Astrocyte (in vitro differentiated cells and primary cell): ENCODE measurements at regions not wholly inside any gene's neighbourhood (a gene's known extent, or its start where the extent isn't known, plus 50 kb on each side); places are given as distances from the start of the nearest gene placed in this dataset.

Source experiments
- DNase-seq: peaks from one replicate; pipeline ENCODE4 v3.0.0-alpha.2; 2010; ENCODE audit warnings: low read depth
- FAIRE-seq: peaks from 2 replicates; lab custom pipeline; 2011; peaks lifted over from hg19 to GRCh38; lab: Jason Lieb, UNC
- H2AFZ ChIP-seq: 2 replicates; pipeline ENCODE4 v1.6.0; 2012; ENCODE audit warnings: low read depth, low read length, inconsistent platforms
- H3K27ac ChIP-seq: 2 replicates; pipeline ENCODE4 v1.5.1; 2011; ENCODE audit warnings: low read depth, low read length, inconsistent platforms
- H3K27me3 ChIP-seq: 2 replicates; pipeline ENCODE4 v1.6.0; 2011; ENCODE audit warnings: low read length, inconsistent platforms; ENCODE audit not compliant: insufficient read depth
- H3K36me3 ChIP-seq: 2 replicates; pipeline ENCODE4 v1.5.1; 2011; ENCODE audit warnings: low read length, inconsistent platforms; ENCODE audit not compliant: insufficient read depth
- H3K4me1 ChIP-seq: 2 replicates; pipeline ENCODE4 v1.5.1; 2011; ENCODE audit warnings: low read length, inconsistent platforms; ENCODE audit not compliant: insufficient read depth
- H3K4me2 ChIP-seq: 2 replicates; pipeline ENCODE4 v1.6.0; 2012; ENCODE audit warnings: low read length, inconsistent platforms
- H3K4me3 ChIP-seq: 2 replicates; pipeline ENCODE4 v1.5.1; 2011; ENCODE audit warnings: low read depth, mild to moderate bottlenecking, low read length, inconsistent platforms; ENCODE audit not compliant: insufficient read depth
- H3K79me2 ChIP-seq: 2 replicates; pipeline ENCODE4 v1.6.0; 2012; ENCODE audit warnings: mild to moderate bottlenecking, low read length, inconsistent platforms; ENCODE audit not compliant: insufficient read depth
- H3K9ac ChIP-seq: 2 replicates; pipeline ENCODE4 v1.6.0; 2012; ENCODE audit warnings: mild to moderate bottlenecking, low read length, inconsistent platforms
- H3K9me3 ChIP-seq: 2 replicates; pipeline ENCODE4 v1.5.1; 2012; ENCODE audit warnings: low read depth, mild to moderate bottlenecking, low read length, inconsistent platforms; ENCODE audit not compliant: insufficient read depth
- H4K20me1 ChIP-seq: 2 replicates; pipeline ENCODE4 v1.6.0; 2012; ENCODE audit warnings: low read length, inconsistent platforms; ENCODE audit not compliant: insufficient read depth
- H3K27ac Mint-ChIP-seq: one replicate; pipeline ENCODE4 v1.8.0; 2021; ENCODE audit warnings: mild to moderate bottlenecking, mixed read lengths; ENCODE audit not compliant: unreplicated experiment
- H3K27me3 Mint-ChIP-seq: one replicate; pipeline ENCODE4 v1.8.0; 2021; ENCODE audit warnings: low read depth, mixed read lengths; ENCODE audit not compliant: unreplicated experiment
- H3K36me3 Mint-ChIP-seq: one replicate; pipeline ENCODE4 v1.8.0; 2021; ENCODE audit warnings: low read depth, mixed read lengths; ENCODE audit not compliant: unreplicated experiment
- H3K4me1 Mint-ChIP-seq: one replicate; pipeline ENCODE4 v1.8.0; 2021; ENCODE audit warnings: low read depth, mixed read lengths; ENCODE audit not compliant: unreplicated experiment
- H3K4me3 Mint-ChIP-seq: one replicate; pipeline ENCODE4 v1.8.0; 2021; ENCODE audit warnings: mild to moderate bottlenecking, moderate library complexity, mixed read lengths; ENCODE audit not compliant: unreplicated experiment
- H3K9me3 Mint-ChIP-seq: one replicate; pipeline ENCODE4 v1.8.0; 2021; ENCODE audit warnings: mild to moderate bottlenecking, mixed read lengths; ENCODE audit not compliant: unreplicated experiment
- EZH2 ChIP-seq: IDR thresholded peaks from 2 replicates; pipeline ENCODE4 v1.6.1; 2012; ENCODE audit warnings: mild to moderate bottlenecking, low read length, inconsistent platforms; ENCODE audit not compliant: insufficient read depth
- TF ChIP-seq, protein P1 (sequence below): IDR thresholded peaks from 2 replicates; pipeline ENCODE4 v1.5.1; 2011; ENCODE audit warnings: low read depth, mild to moderate bottlenecking, inconsistent platforms, low read length, moderate library complexity; ENCODE audit not compliant: insufficient read depth

DNA sequence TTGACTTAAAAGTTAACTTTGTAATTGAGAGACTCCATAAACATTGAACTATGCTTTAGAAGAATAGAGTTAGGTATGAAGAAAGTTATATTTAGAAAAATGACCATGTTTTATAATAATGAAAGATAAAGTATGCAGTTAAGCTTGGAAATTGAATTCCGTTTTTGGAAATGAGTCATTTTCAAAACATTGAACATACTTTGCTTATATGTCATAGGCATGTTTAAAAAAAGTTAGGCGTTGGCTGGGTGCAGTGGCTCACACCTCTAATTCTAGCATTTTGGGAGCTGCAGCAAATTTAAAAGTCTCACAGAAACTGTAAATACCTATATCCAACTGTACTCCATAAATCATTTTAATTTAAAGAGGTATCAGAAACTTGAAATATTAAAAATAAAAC, 607.4 kb downstream of the CBLN2 start:
- no peak for FAIRE-seq

DNA sequence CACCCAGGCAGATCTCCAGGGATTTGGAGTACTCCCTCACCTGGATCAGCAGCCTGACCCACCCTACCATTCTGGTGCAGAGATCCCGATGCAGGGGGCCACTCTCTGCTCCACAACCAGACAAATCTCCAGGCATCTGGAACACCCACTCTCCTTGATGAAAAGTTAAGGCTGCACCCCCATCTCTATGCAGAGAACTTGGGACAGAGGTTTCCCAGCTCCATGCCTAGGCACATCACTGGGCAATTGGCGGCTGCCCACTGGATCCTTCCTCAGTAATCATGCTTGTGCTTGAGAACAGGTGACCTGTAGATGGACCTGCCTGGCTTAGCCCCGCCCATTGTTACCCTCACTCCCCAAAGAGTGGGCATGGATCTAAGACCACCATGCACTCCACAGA, 624.9 kb downstream of the CBLN2 start:
- Histone ChIP-seq H3K4me1 (no peaks in the 10 kb centered on the region), H4K20me1 (no peaks in the 10 kb centered on the region), H3K9ac (no peak overlapping the region), H2AFZ (no peak overlapping the region), H3K79me2 (no peaks in the 10 kb centered on the region), H3K9me3 (no peaks in the 10 kb centered on the region), H3K27ac (no peak overlapping the region), H3K4me3 (no peak overlapping the region), H3K4me2 (no peak overlapping the region), H3K27me3 (no peaks in the 10 kb centered on the region), H3K36me3 (no peaks in the 10 kb centered on the region)
- no peak for FAIRE-seq
- Mint-ChIP-seq H3K4me3 (no peak overlapping the region), H3K36me3 (no peaks in the 10 kb centered on the region), H3K9me3 (peaks cover 2% of the 10 kb centered on the region), H3K27ac (no peak overlapping the region), H3K4me1 (no peaks in the 10 kb centered on the region), H3K27me3 (no peaks in the 10 kb centered on the region)
- TF ChIP-seq, protein P1, sequence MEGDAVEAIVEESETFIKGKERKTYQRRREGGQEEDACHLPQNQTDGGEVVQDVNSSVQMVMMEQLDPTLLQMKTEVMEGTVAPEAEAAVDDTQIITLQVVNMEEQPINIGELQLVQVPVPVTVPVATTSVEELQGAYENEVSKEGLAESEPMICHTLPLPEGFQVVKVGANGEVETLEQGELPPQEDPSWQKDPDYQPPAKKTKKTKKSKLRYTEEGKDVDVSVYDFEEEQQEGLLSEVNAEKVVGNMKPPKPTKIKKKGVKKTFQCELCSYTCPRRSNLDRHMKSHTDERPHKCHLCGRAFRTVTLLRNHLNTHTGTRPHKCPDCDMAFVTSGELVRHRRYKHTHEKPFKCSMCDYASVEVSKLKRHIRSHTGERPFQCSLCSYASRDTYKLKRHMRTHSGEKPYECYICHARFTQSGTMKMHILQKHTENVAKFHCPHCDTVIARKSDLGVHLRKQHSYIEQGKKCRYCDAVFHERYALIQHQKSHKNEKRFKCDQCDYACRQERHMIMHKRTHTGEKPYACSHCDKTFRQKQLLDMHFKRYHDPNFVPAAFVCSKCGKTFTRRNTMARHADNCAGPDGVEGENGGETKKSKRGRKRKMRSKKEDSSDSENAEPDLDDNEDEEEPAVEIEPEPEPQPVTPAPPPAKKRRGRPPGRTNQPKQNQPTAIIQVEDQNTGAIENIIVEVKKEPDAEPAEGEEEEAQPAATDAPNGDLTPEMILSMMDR = no peak
- no peak for TF ChIP-seq EZH2
- DNase-seq = no peak

More for the DNA sequence above, 607.4 kb downstream of the CBLN2 start:
- Mint-ChIP-seq H3K9me3 (no peaks in the 10 kb centered on the region), H3K4me3 (no peak overlapping the region), H3K27me3 (no peaks in the 10 kb centered on the region), H3K4me1 (no peaks in the 10 kb centered on the region), H3K27ac (no peak overlapping the region), H3K36me3 (no peaks in the 10 kb centered on the region)
- Histone ChIP-seq H3K36me3 (no peaks in the 10 kb centered on the region), H4K20me1 (no peaks in the 10 kb centered on the region), H3K4me1 (no peaks in the 10 kb centered on the region), H3K79me2 (no peaks in the 10 kb centered on the region), H3K27me3 (no peaks in the 10 kb centered on the region), H3K9me3 (no peaks in the 10 kb centered on the region), H3K4me3 (no peak overlapping the region), H2AFZ (no peak overlapping the region), H3K27ac (no peak overlapping the region), H3K9ac (no peak overlapping the region), H3K4me2 (no peak overlapping the region)
- TF ChIP-seq, protein P1 = no peak
- no peak for TF ChIP-seq EZH2
- no peak for DNase-seq

DNA sequence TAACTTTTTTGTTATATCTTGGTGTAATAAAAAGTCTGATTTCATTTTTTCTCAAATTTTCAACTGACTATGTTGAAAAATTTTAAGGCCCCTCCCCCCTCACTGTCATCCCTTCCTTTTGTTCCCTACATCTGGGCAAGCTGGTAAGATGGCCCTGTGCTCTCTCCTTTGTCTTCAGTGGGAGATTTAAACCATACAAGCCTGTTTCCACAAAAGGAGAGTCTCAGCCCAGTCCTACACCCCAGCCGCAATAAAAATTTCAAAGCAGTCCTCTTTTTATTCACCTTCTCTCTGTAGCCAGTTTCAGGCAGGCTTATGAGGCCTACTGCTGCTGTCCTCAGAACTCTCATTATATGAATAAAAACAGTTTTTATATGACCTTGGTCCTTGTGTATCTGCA, 630.5 kb downstream of the CBLN2 start:
- TF ChIP-seq, protein P1 = no peak
- no peak for TF ChIP-seq EZH2
- no peak overlapping the region for H3K4me2 ChIP-seq
- H3K4me3 ChIP-seq = no peak overlapping the region
- no peaks in the 10 kb centered on the region for H3K36me3 Mint-ChIP-seq
- no peaks in the 10 kb centered on the region for H3K27me3 Mint-ChIP-seq
- no peak for DNase-seq
- H3K27ac ChIP-seq = no peak overlapping the region
- H3K36me3 ChIP-seq = no peaks in the 10 kb centered on the region
- H3K27me3 ChIP-seq = no peaks in the 10 kb centered on the region
- H2AFZ ChIP-seq = no peak overlapping the region
- H4K20me1 ChIP-seq = no peaks in the 10 kb centered on the region
- H3K9me3 Mint-ChIP-seq = peaks cover 5% of the 10 kb centered on the region
- no peak for FAIRE-seq
- no peak overlapping the region for H3K27ac Mint-ChIP-seq
- no peak overlapping the region for H3K4me3 Mint-ChIP-seq
- H3K4me1 ChIP-seq = no peaks in the 10 kb centered on the region
- no peak overlapping the region for H3K9ac ChIP-seq
- no peaks in the 10 kb centered on the region for H3K4me1 Mint-ChIP-seq
- H3K79me2 ChIP-seq = no peaks in the 10 kb centered on the region
- H3K9me3 ChIP-seq = no peaks in the 10 kb centered on the region
